T follicular helper cell (primary cell): ENCODE measurements at regions not wholly inside any gene's neighbourhood (a gene's known extent, or its start where the extent isn't known, plus 50 kb on each side); places are given as distances from the start of the nearest gene placed in this dataset.
"Not testable (repeated sequence)": the region's sequence is repeated elsewhere in the genome, so short reads cannot be mapped to it uniquely, and the experiment has no call there.

Source experiments
- DNase-seq: peaks from one replicate; pipeline ENCODE4 v3.0.0-alpha.2; 2020; ENCODE audit warnings: low read depth

DNA sequence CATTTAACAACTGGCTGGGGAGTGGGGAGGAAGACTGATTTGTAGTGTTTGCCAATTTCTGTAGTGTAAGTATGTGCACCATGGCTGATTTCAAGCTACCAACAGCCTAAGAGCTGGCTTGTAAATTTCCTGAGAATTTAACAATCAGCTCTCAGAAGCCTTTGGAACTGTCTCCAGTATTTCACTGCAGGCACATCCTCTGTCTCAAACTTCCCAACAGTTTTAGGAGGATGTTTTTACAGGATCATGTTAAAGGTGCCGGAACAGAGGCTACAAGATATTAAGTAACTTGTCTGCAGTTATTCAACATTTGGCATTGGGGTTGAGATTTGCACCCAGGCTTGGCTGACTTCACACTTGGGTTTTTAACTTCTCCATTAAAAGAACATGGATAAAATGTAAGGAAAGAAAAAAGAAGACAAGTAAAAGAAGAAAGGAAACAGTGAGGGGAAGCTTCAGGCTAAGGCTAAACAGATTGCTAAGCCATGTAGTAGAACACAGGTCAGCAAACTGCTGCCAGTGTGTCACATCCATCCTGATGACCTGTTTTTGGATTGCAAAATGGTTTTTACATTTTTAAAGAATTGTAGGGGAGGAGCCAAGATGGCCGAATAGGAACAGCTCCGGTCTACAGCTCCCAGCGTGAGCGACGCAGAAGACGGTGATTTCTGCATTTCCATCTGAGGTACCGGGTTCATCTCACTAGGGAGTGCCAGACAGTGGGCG is 204.8 kb upstream of the SESN3 start:
- no peak for DNase-seq

DNA sequence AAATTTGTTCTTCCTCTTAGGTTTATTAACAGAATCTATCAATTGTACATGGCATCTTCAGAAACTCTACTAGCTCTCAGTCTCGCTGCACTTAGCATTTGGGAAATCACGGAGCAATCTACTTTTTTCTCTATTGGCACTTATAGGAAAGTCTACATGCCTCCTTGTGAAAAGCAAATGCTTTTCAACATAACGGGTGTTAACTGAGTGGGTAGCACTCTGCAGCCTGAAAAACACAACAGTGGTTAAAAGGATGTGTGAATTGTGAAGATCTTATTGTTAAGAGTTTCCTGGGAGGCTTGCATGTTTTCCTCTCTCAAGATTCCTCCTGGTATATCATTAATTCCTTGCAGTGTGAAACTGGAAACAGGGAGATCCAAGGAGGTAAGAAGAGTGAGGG is 204.2 kb upstream of the SESN3 start:
- DNase-seq, result no peak

DNA sequence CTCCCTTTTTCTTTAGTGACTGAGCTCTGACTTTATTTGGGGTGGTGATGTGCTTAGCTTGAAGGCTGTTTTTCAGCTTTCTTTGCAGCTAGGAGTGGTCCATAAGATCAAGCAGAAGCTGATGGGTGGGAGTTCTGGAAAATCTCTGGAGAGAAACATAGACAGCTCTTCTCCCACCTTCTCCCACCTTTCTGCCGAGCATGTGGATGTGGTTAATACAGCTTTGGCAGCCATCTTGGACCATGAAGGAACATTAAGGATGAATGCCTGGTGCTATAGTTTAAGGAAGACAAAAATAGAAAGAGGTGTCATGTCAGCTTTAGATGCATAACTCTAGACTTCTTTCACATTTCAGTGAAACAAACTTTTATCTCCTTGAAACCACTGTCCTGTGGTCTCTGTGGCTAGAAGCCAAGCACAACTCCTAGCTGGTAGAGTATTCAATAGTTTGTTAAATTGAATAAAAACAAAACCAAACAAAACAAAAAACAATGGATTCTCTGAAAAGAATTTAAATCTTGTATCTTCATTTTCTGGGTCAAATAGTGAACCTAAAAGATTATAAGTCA is 203.6 kb upstream of the SESN3 start:
- no peak for DNase-seq

DNA sequence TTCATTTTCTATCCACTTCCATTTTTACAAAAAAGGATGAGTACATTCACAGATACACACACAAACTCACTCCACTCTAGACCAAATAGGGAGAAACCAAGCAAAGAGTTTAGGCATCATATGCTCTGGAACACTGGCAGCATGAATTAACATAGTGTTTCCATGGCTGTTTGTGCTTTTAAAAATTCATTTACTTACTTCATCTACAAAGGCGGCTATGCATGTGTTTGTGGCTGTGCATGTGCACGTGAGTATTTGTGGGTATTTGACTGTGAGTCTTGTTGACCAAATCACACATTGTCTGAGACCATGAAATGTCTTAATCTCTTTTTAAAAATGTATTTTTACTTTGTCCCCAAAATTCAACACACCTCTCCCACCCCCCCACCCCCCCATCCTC is 203.0 kb upstream of the SESN3 start:
- DNase-seq, result no peak

DNA sequence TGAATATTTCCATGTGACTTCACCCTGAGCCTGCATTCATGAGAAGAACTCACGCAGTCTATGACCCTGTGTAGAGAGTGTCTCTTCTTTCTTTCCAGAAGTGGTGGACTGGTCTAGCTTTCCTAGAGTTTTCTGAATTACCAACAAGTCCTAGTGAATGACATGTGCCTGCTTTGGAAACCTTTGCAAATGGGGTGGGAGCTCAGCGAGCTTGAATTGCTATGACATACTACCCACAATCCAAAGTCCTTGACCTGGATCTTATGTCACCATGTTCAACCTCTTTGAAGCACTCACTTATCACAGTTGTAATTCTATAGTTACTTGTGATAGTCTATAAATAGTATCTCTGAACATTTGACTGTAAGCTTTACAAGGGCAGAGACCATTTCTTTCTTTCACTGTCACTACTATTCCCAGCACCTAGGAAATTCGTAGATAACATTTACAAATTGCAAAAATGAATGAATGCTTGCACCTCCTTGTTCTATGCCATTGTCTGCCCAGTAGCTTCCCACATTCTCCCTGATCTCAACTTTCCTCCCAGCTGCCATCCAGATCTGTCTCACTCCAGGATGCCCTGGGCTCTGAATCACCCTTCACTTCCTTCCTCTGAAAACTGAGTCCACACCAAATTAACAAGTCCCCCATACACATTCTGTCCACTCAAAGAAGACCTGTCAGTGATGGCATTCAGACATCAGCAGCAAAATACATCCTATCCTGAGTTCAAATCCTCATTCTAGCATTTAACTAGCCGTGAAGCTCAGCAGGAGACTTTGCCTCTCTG is 201.9 kb upstream of the SESN3 start:
- DNase-seq, result no peak

DNA sequence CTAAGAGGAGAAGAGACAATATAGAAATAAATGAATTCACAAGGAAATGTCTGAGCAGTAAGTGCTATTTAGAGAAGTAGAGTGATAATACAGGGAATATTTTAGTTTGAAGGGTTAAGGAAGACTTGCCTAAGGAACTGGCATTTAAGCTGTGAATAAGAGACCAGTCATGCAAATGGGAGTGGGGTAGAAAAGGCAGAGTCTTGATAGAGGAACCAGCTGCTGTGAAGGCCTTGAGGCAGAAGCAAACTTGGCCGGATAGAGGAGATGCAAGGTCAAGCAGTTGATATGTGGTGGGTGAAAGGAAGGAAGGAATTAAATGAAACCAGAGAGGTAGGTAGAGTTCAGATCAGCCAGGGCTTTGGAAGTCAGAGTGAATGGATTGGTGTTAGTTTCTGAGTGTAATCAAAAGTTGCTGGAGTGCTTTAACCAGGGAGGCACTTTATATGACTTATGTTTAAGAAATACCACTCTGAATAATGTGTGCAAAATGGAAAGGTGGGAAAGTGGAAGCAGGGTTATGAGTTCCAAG is 198.4 kb upstream of the SESN3 start:
- no peak for DNase-seq

DNA sequence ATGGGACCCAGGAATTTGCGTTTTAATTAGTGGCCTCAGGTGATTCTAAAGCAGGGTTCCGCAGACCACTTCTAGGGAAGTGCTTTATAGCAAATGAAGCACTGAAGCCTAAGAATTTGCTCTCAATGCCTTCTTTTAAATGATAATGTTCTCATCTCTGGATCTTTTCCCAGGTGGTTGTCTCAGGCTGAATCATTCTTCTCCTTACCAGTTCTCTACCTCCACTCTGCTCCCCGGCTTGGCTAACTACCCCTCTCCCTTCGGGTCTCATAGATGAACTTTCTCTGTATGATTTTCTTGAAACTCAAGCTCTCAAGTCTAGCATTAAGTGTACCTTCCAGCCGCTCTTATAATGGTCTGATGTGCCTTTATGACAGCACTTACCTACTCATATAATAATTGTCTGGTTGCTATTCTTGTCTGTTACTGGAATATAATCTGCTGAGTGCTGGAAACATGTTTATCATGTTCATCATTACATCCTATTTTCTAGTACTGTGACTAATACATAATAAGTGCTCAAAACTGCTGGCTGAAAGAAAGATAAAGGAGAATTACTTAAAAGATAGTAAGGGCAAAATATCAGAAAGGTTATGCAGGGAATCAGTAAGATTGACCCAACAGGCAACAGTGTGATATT is 195.9 kb upstream of the SESN3 start:
- no peak for DNase-seq

DNA sequence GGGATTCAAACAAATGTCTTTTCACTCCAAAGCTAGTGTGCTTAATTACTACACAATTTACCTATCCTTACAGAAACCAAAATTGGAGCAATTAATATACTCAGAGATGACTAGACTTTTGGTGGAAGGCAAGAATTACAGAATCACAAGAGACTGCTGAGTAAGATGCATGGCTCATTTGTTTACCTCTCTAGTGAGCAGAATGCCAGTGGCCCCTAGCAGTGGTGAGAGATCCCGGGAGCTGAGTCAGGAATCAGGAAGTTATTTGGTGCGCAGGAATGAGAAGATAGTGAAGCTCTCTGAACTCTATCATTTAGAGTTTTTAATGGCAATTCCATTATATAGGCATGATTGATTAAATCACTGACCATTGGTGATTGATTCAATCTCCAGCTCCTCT is 188.9 kb upstream of the SESN3 start:
- no peak for DNase-seq

DNA sequence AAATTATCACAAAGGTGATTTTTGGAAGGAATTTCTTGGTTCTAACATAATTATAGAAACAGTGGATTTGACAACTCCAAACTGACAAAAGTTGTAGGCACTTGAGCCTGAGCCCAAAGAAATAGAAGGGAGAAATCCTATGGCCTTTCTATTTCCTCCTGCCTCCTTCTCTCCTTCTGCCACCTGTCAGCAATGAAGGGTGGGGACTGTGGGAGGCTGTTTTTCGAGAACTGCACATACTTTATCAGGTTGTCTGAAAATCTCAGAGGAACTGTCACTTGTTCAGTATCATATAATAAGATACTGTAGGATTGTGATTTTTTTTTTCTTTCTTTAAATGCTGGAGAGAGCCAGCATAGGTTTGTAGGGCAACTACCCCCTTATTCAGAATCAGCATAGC is 187.9 kb upstream of the SESN3 start:
- no peak for DNase-seq

DNA sequence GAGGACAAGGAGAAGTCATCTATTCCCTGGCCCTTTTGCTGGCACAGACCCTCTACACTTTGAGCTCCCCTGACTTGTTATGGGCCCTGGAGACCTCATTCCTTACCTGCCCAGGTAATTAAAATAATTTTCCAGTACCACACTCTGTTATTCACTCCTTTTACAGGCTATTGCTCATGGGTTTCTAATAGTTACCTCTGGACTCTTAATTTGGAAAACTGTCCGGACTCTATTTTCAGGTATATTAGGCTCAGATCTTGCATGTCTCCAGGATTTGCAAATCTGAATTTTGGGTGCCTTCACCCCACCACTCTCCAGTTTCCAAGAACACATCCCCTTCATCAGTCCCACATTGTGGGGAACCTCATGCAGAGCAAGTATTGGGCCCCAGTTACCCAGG is 186.8 kb upstream of the SESN3 start:
- DNase-seq, result no peak

DNA sequence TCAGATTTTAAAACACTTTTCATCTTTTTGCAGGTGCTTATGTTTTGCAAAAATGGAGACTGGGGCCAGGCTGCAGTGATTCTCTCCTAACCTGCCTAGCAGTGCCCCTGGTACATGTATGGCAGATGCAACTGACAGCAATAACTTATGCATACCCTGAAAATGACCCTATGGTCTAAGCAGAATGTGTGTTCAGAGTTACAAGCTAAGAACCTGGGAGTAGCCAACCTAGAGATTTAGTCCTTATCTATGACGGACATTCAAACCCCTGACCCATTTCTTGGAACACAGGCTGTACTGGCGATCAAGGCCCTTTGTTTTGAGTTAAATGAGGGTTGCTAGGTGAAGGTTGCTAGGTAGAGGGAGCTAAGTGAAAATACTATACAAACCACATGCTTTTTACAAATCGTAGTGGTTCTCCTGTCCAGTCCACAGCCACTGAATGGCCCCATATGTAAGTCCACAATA is 184.9 kb upstream of the SESN3 start:
- DNase-seq, result no peak

DNA sequence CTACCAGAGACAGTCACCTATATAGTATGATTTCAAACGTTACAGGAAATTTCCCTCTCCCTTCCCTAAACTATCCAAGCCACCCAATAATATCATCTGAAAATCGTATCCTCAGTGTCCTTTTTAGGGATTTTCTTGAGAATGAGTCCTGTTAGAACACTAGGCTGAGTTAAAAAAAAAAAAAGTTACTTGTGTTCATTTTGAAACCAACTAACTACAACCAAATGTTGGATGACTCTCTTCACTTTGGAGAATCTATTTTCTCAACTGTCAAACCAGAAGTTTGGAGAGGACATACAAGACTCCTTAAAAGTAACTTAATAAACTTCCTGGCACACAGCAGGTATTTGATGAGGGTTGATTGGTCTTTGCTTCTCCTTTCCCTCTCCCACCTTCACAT is 183.2 kb upstream of the SESN3 start:
- no peak for DNase-seq

DNA sequence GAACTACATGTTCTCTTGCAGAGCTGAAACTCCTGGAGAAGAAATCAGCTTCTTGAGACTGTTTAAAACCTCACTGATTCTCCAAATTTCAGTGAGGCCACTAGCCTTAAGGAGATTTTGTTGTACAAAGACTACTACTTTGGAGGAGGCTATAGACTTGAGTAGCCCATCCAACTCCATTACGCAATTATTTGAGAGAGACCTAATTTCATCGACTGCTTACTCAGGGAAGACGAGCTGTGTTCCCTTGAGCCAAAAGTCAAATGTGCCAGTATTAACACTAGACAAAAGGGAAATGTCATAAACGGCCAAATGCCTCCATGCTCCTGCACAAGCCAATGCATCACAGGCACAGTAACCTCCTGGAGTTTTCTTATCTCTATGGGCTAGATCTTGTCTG is 182.8 kb upstream of the SESN3 start:
- DNase-seq, result no peak

DNA sequence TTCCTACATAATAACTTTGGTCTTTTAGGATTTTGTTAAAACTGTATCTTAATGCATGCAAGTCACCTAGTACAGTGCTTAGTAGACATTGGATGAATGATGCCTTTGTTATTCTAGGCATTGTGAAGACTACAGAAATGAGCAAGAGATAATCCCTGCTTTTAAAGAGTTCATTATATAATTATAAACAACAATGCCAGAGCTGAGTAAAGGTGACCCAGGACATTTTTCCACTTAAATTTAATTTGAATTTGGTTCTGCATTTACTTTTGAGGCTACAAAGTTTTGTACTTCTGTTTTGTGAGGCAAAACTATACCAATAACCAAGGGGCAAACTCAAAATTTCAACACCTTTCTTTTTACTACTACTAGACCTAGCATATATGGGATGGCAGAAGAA is 182.0 kb upstream of the SESN3 start:
- DNase-seq, result no peak

DNA sequence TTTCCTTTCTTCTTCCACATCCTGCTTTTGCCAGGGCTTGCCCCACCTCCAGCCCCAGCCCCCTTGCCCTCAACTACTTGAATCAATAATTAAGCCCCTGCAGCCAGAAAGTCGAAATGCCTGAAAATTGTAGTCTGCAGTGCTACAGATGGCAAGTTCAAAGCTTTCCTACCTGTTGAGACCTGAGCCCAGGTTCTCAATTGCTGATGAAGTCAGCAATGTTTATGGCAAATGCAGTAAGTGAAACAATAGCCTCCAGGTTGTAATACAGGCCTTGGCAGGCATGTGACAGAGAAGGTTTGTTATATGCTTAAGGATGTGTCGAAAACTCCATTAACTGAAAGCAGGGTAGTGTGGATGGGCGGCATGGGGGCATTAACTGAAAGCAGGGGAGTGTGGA is 181.1 kb upstream of the SESN3 start:
- DNase-seq, result no peak

DNA sequence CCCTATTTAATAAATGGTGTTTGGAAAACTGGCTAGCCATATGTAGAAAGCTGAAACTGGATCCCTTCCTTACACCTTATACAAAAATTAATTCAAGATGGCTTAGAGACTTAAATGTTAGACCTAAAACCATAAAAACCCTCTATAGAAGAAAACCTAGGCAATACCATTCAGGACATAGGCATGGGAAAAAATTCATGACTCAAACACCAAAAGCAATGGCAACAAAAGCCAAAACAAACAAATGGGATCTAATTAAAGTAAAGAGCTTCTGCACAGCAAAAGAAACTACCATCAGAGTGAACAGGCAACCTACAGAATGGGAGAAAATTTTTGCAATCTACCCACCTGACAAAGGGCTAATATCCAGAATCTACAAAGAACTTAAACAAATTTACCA is 179.7 kb upstream of the SESN3 start:
- not testable (repeated sequence) for DNase-seq

DNA sequence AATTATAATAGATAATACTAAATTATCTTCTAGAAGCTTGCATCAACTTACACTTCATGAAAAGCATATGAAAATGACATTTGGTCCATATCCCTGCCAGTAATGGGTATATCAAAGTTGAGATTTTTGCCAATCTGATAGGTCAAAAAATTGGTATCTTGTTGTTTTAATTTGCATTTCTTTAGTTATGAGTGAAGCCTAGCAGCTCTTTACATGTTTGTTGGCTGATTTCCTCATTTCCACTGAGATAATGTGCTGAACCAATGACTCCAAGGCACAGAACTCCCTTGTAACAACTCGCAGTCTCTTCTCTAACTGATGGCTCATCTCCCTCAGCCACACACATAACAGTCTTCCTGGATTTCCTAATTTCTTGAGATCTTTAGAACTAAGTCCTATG is 175.3 kb upstream of the SESN3 start:
- DNase-seq, result no peak

DNA sequence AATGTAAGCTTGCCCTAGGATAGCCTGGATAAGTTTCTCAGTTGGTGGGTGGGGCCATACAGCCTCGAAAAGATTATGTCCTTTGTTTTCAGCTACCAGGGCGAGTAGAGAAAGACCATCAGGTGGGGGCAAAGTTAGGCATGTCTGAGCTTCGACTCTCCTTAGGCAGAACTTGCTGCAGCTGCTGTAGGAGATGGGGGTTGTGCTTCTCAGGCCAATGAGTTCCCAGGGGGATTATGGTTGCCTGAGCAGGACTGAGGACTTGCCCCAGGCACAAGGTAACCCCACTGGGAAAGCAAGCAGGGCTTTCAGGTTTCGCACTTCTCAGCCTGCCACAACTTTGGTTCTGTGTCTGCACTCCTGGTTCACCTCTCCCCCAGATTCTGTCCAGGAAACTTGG is 173.4 kb upstream of the SESN3 start:
- no peak for DNase-seq

DNA sequence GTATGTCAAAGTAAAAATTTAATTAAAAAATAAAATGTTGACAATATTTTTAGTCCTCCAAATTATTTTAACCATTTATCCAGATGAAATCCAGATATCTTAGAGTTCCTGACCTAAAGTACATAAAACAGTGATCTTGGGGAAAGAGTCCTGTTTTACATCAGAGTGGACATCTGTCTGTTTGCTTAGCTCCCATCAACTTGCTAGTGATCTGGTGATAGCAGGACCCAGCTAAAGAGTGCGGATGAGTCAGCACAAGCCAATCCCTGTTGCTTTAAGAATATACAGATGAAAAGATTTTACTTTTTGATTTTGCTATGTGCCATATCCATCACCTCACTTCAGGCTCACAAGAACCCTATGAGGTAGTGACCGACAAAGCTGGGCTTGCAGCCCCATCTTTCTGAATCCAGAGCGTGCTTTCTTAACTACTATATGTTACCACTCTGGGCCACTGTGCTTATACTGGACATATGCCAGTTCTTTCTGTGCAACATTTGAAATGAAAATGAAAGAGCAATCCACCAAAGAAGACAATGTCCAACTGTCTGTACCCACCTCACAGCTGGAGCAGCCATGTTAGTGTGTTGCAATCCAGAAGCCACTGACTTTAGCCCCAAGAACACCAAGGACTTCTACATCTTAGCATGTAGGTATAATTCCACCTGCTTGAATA is 167.6 kb upstream of the SESN3 start:
- DNase-seq, result no peak

DNA sequence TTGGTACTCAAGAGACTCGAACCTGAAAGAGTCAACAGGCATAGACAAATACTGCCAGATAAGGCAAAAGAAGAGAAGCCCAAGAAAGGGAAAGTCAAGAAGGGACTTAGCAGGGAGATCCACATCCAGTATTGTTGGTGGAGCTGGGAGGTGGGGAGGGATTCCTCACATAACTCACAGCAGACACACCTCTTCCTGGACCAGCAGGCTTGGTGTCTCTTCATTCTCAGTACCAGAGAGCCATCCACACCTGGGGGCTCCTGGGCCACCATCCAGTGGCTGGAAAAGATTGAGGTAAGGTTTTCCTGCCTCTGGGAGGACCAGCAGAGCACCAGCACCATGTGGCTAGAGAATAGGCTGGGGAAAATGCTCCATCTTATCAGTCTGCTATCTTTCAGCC is 161.6 kb upstream of the SESN3 start:
- no peak for DNase-seq

DNA sequence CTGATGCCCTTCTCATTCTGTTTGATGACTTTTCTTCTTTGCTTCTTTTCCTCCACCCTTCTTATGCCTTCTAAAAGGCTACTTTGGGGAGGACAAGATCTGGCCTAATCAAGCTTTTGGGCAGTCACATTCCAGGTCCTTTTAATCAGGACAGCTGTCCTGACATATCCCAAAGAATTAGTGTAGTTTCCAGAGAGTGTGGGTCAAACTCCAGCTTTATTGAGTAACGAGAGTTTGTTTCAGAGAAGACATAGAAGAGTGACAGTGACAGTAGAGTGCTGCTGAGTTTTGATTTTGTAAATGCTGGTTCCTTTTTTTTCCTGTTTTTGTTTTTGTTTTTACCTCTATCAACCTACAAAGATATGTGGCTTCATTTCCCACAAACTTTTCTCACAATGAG is 158.4 kb upstream of the SESN3 start:
- no peak for DNase-seq

DNA sequence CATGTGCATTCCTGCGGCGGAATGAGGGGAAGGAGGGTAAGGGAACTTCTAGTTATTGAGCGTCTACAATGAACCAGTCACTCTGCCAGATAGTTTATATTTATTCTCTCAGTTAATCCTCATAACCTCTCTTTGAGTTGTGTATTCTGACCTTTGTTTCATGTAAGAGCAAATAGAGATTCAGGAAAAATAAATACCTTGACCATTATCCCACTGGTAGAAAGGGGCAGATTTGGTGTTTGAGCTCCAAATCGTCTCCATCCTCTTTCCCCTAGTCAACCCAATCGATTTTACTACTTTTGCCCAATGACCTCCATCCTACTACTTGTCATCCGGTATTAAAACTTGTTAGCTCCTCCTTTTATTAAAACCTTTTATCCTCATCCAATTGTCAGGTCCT is 157.1 kb upstream of the SESN3 start:
- DNase-seq, result no peak
